T1000 (cell line): ENCODE measurements at regions not wholly inside any gene's neighbourhood (a gene's known extent, or its start where the extent isn't known, plus 50 kb on each side); places are given as distances from the start of the nearest gene placed in this dataset.
"Not testable (repeated sequence)": the region's sequence is repeated elsewhere in the genome, so short reads cannot be mapped to it uniquely, and the experiment has no call there.

Source experiments
- DNase-seq: peaks from one replicate; lab custom pipeline; 2025; ENCODE audit warnings: mixed read lengths; lab: John Stamatoyannopoulos, UW

- no peak for DNase-seq
Observed at GRCh38 chr11:41714101-41714500, 254.6 kb upstream of the LRRC4C start.

DNA sequence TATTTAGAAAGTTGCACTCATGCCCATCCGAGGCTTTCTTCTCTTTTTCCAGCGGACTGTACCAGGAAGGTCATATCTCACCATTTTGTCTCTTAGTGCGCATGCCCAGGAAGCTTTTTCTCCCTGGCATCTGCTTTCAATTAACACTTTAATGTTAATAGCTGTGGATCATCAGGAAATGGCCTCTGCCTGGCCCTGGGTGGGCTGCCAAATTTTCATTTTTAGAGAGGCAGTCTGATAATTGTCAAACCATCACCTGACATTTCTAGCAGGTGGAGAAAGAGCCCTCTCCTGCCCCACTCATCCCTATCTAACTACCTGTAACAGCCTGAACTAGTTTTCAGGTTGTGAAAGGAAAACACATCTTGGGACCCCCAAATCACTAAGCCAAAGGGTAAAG, 257.4 kb upstream of the LRRC4C start:
- DNase-seq: no peak

DNA sequence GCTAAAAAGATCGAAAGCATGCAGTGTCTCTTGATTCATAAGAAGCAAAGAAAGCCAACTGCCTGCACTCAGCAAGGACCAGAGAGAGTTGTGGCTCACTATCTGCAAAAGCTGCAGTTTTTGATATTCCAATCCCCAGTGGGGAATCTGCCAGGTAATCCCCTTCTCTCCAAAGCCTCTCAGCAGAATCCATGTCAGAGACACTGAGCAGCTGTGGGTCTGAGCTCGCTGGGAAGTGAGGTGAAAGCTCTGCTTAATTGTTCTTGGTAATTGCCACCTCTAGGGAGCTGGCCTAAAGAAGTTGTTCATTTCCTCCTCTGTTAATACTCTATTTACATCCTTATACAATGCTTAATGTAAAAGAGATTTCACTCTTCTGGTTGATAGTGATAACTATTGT, 261.3 kb upstream of the LRRC4C start:
- DNase-seq: no peak

DNA sequence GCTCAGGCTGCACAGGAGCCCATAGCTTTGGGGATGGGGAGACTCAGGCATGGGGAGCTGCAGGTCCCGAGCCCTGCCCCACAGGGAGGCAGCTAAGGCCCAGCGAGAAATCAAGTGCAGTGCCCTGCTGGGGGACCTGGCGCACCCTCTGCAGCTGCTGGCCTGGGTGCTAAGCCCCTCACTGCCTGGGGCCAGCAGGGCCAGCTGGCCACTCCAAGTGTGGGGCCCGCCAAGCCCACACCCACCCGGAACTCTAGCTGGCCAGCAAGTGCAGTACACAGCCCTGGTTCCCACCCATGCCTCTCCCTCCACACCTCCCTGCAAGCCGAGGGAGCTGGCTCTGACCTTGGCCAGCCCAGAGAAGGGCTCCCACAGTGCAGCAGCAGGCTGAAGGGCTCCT, 268.7 kb upstream of the LRRC4C start:
- DNase-seq: not testable (repeated sequence)

DNA sequence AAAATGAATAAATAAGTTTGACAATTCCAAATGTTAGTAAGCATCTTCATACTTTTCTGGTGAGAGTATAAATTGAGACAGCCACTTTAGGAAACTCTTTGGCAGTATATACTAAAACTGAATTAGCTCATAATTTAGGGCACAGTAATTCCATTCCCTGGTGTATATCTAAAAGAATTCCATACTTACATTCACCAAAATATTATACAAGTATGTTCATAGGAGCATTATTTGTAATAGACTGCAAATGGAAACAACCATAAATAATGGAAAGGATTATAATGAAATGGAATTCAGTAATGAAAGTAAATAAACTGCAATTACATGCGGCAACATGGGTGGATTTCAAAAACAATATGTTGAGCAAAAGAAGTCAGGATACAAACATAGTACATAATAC, 315.8 kb upstream of the LRRC4C start:
- no peak for DNase-seq

DNA sequence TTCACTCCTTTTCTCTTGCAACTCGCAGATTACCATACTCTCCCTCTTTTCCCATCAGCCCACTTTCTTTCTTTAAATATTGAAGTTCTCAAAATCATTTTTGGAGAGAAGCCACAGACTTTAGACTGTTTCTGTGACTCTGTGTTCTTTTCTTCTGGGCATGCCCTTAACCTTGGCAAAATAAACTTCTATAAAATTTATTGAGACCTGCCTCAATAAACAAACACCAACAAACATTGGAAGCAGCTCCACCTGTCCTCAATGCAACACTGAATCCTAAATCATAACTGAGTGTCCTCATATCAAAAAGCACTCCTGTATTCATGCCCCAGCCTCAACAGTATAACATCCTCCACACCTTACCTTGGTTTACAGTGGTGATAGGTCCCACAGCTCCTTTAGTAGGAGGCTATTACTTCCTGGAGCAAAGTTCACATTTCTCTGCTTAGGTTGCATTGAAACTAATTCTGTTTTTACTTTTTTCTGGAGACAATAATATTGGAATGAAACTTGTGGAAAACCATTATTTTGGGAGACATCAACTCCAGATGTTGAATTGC, 320.0 kb upstream of the LRRC4C start:
- no peak for DNase-seq

DNA sequence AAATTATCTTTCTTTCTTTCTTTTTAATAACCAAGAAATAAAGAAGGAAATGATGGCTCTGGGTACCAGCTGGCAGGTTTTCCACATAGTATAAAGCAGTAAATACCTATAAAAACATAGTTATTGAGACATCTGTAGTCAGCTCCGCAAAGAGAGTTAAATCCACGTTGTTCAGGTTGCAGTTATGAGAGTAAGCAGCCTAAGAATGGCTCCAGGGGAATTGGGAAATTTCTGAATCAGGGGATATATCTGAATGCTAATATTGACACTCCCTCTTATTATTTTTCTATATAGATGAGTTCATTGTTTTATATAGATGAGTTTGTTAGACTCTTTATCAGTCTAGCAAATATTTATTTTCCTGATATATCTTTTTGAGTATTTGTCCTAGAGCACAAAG, 322.0 kb upstream of the LRRC4C start:
- DNase-seq: no peak

- peak; percentile 6 for DNase-seq
Observed at GRCh38 chr11:41784513-41785335, 325.3 kb upstream of the LRRC4C start.

GRCh38 chr11:41786087-41786486, 326.6 kb upstream of the LRRC4C start:
- DNase-seq: no peak

DNA sequence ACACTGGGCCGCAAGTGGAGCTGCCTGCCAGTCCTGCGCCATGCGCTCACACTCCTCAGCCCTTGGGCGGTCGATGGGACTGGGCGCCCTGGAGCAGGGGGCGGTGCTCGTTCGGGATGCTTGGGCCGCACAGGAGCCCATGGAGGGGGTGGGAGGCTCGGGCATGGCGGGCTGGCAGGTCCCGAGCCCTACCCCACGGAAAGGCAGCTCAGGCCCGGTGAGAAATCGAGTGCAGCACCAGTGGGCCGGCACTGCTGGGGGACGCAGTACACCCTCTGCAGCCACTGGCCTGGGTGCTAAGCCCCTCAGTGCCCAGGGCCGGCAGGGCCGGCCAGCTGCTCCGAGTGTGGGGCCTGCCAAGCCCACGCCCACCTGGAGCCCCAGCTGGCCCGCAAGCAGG, 328.7 kb upstream of the LRRC4C start:
- DNase-seq: no peak

GRCh38 chr11:41789376-41789775, 329.9 kb upstream of the LRRC4C start:
- no peak for DNase-seq

DNA sequence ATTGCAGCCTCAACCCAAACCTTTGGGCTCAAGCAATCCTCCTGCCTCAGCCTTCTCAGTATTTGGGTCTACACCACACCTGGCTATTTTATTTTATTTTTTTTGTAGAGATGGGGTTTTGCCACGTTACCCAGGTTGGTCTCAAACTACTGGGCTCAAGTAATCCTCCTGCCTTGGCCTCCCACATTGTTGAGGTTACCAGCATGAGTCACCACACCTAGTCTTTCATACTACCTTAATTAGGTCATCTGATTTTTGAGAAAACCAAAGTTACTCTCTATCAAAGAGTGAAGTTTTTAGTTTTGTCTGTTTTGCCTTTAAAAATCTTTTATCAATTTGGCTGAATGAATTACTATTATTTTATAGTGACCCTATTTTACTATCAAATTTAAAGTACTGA, 335.6 kb upstream of the LRRC4C start:
- DNase-seq: no peak

- DNase-seq: no peak
Observed at GRCh38 chr11:41799754-41800153, 340.3 kb upstream of the LRRC4C start.

GRCh38 chr11:41803895-41804294, 344.4 kb upstream of the LRRC4C start:
- no peak for DNase-seq

DNA sequence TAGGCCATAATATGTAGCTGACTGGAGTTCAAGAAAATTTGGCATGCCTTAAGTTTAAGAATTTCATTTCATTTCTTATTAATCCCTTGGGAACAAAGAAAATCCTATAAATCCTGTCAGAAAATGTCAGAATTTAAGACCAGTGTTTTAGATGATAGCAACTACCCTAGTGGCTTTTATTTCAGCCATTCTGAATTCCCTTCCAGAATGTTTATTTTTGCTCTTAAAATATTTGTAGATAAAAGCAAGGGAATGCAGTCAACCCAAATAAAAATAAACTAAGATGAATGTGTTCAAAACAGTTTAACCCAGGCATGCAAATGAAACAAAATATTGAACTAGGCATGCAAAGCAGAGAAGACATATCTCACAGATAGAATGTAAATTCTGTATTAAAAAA, 356.9 kb upstream of the LRRC4C start:
- DNase-seq: no peak

DNA sequence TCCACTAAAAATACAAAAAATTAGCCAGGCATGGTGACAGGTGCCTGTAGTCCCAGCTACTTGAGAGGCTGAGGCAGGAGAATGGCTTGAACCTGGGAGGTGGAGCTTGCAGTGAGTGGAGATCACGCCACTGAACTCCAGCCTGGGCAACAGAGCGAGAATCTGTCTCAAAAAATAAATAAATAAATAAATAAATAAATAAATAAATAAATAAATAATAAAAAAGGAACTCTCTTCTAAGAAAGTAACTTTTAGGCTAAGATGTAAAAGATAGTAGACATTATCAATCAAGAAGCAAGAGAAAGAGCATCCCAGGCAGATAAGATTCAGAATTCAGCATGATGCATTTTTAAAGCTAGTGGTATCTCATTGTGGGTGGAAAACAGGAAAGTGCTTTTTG, 364.8 kb upstream of the LRRC4C start:
- not testable (repeated sequence) for DNase-seq

GRCh38 chr11:41826085-41826484, 366.6 kb upstream of the LRRC4C start:
- DNase-seq: no peak

DNA sequence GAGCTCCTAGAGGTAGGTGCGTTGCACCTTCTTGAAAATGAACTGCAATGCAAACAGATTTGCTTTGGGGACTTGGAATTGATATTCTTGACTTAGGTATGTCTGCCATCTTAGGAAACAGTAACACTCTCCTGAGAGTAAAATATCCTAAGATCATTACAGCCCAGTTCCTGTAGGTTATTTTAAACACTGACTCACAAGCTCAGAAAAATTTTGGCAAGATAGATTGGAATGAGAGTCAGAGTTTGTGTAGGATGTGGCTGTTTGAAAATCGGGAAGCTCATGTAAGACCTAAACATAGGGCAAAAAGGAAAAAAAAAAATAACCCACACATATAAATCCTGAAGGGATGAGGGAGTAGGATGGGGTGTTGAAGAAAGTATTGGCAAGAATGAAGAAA, 377.0 kb upstream of the LRRC4C start:
- no peak for DNase-seq

DNA sequence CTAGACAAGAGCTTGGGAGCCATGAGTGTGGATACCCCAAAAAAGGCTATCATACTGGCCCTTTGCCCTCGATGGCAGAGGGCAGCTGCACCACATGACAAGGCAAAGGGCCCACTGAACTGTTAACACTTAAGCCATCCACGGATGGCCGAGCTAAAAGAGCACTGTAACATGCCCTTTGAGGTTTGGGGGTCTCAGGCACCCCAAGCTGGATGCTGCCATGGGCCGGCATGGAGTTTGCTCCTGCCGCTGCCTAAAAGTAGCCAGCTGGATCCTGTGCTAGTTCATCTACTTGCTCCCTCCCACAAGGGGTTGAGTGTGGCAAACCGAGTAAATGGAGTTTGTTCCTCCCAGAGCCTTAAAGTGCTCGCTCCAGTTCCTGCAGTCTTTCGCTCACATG, 383.2 kb upstream of the LRRC4C start:
- DNase-seq: no peak

DNA sequence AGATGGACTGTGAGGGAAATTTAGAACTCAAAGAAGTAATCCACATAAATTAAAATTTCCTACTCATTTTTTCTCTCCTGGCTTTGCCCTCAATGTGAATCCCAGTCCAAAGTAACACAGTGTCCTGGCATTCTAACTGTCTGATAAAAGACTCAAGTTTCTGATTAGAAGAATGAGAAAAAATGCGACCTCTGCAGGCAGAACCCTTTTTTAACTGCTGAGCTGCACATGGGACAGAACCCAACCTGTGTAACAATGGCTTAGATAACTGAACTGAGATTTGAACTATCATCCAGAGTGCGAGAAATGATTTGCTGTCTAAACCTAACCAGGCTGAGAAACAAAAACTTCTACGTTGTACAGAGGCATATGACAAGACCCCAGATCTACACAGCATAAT, 385.6 kb upstream of the LRRC4C start:
- no peak for DNase-seq

DNA sequence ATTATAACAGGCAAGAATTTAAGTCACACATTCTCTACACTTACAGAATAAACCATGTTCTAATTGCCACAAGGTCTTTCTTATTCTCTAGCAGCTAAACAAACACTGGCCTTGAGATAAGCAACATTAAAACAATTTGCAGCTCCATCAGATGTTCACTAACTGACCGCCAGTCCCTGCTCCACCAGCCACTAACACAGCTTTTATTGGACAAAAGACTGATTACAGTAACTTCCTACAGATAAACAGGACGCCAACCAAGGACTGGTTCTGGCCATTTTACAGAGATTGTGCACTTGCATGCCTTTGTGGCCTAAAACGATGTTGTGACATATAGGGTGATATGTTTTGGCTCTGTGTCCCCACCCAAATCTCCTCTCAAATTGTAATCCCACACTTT, 388.9 kb upstream of the LRRC4C start:
- DNase-seq: no peak

GRCh38 chr11:41849250-41849649, 389.8 kb upstream of the LRRC4C start:
- DNase-seq: no peak

- DNase-seq: no peak
Observed at GRCh38 chr11:41851743-41852142, 392.3 kb upstream of the LRRC4C start.

DNA sequence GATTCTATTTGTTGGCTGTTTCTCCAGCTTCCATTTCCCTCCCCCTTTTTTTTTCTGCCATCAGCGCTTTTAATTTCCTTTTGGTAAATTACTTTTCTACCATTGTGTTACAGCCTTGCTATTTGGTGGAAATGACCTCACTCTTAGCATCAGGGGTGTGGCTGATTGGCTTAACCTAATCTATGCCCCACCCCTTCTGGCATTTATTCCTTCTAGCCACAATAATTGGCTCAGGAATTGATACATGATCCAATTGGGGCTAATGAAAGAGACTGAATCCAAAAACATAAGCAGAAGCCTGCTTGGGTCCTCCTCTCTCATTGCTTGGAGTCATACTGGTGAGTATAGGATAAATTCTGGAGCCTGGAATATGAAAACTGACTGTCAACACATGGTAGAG, 402.4 kb upstream of the LRRC4C start:
- no peak for DNase-seq
